ENCODE measurements at regions not wholly inside any gene's neighbourhood (a gene's known extent, or its start where the extent isn't known, plus 50 kb on each side); places are given as distances from the start of the nearest gene placed in this dataset.

DNA sequence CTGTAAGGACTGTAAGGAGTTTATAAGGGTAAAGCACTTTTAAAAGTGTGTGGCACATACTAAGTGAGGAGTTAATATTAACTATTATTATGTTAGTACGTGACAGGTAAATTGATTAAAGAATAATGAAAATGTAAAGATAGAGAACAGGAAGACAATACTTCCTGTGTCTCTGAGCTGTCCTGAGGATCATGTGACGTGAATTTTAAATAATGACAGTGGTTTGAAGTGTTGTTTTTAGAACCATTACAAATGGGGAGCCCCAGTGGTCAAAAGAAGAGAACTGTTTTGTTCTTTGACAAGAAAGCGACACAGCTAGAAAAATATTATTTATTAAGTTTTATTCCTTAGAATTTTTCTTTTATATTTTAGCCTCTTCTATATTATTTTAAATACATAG, 241.2 kb upstream of the STARD13 start:
- Histone ChIP-seq H2AFZ (ENCODE audit: low read depth, low read length) (no peak overlapping the region), H3K27me3 (ENCODE audit: insufficient read depth, low read length) (no peaks in the 10 kb centered on the region), H3K9me3 (ENCODE audit: low read length) (no peaks in the 10 kb centered on the region), H3K4me3 (ENCODE audit: low read length) (no peak overlapping the region), H3K4me1 (ENCODE audit: insufficient read depth, low read length) (no peaks in the 10 kb centered on the region), H3K36me3 (ENCODE audit: insufficient read depth, low read length) (no peaks in the 10 kb centered on the region)

DNA sequence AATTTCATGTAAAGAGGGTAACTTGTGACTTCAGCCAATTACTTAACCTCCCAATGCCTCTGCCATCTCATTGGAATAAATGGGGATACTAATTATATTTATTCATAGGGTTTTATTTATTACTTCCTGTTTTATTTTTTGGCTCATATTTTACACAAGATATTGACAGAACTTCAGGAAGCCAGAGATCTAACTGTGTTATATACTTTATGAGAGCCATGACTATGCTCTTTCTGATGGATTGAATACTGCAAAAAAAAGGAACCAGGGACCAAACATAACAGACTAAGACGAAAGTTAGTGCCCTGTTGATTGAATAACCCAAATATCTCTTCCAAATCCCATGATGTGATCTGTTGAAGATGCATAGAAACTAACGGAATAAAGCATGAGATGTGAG, 243.3 kb upstream of the STARD13 start:
- no peak overlapping the region for H3K4me3 ChIP-seq (ENCODE audit: low read length)
- H2AFZ ChIP-seq (ENCODE audit: low read depth, low read length), result no peak overlapping the region
- no peaks in the 10 kb centered on the region for H3K27me3 ChIP-seq (ENCODE audit: insufficient read depth, low read length)
- H3K9me3 ChIP-seq (ENCODE audit: low read length), result no peaks in the 10 kb centered on the region
- no peaks in the 10 kb centered on the region for H3K4me1 ChIP-seq (ENCODE audit: insufficient read depth, low read length)
- H3K36me3 ChIP-seq (ENCODE audit: insufficient read depth, low read length), result no peaks in the 10 kb centered on the region

DNA sequence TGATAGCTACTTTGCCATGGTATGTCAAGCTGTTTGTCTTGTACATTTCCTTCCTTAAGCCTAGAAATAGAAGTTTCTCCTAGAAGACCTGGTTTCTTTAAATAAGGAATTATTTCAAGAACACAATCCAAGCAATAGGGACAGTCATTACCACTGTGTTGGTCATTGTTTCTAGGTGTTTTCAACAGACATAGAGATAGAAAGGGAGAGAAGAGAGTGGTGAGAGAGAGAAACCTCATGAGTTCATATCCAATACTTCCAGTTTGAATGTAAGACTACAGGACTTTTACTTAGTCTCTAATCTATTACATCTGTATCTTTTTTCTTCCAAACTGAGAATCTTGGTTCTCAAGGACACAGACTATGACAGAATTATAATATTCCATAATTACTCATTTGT, 245.9 kb upstream of the STARD13 start:
- Histone ChIP-seq H3K4me3 (ENCODE audit: low read length) (no peak overlapping the region), H3K4me1 (ENCODE audit: insufficient read depth, low read length) (no peaks in the 10 kb centered on the region), H2AFZ (ENCODE audit: low read depth, low read length) (no peak overlapping the region), H3K36me3 (ENCODE audit: insufficient read depth, low read length) (no peaks in the 10 kb centered on the region), H3K27me3 (ENCODE audit: insufficient read depth, low read length) (no peaks in the 10 kb centered on the region), H3K9me3 (ENCODE audit: low read length) (no peaks in the 10 kb centered on the region)

DNA sequence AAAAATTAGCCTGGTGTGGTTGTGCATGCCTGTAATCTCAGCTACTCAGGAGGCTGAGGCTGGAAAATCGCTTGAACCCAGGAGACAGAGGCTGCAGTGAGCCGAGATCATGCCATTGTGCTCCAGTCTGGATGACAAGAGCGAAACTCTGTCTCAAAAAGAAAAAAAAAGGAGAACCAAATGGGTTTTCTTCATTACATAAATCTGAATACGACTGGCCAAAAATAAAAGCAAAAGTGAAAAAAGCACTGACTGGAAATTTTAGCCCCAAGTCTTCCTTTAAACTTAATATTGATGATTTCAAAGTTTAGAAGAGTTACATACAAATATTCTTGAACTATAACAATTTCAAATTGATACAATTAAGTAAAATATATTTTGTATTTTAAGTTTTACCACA, 249.5 kb upstream of the STARD13 start:
- Histone ChIP-seq H2AFZ (ENCODE audit: low read depth, low read length) (no peak overlapping the region), H3K4me1 (ENCODE audit: insufficient read depth, low read length) (no peaks in the 10 kb centered on the region), H3K27me3 (ENCODE audit: insufficient read depth, low read length) (no peaks in the 10 kb centered on the region), H3K9me3 (ENCODE audit: low read length) (no peaks in the 10 kb centered on the region), H3K36me3 (ENCODE audit: insufficient read depth, low read length) (no peaks in the 10 kb centered on the region), H3K4me3 (ENCODE audit: low read length) (no peak overlapping the region)

DNA sequence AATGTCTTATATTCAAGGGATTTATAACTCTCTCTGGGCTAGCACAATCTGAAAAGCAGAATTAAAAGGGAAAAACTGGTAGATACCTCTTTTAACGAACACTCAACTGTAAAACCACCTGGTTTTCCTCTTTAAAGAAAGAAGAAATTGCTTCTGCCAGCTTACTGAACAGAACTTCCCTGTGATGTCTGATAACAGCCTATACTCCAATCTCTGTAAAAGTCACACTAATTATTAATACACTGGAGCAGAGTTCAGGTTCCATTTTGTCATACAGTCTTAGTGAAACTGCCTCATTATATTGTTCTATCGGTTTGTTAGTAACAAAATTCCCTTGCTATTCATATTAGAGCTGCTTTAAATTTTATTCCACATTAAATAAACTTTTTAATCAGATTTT, 251.0 kb upstream of the STARD13 start:
- no peaks in the 10 kb centered on the region for H3K9me3 ChIP-seq (ENCODE audit: low read length)
- H3K36me3 ChIP-seq (ENCODE audit: insufficient read depth, low read length), result no peaks in the 10 kb centered on the region
- no peak overlapping the region for H2AFZ ChIP-seq (ENCODE audit: low read depth, low read length)
- no peaks in the 10 kb centered on the region for H3K27me3 ChIP-seq (ENCODE audit: insufficient read depth, low read length)
- H3K4me1 ChIP-seq (ENCODE audit: insufficient read depth, low read length), result peaks cover 3% of the 10 kb centered on the region
- no peak overlapping the region for H3K4me3 ChIP-seq (ENCODE audit: low read length)

DNA sequence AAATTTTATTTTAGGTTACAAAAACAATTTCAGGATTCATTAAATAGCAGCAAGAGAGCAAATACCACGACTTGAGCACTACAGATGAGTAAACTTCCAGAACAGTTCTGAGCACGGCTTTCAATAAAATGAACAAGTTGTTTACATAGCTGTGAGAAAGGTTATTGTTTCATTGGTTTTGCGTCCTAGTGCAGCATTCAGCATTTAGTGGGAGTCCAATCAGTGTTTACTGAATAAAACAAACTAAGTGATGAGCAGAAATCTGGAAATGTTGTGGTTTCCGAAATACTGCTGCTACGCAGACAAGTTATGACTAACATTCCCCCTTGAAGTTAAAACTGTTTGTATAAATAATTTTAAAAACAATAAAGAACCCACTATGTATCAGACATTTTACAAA, 251.5 kb upstream of the STARD13 start:
- no peaks in the 10 kb centered on the region for H3K9me3 ChIP-seq (ENCODE audit: low read length)
- no peak overlapping the region for H3K4me3 ChIP-seq (ENCODE audit: low read length)
- no peak overlapping the region for H2AFZ ChIP-seq (ENCODE audit: low read depth, low read length)
- H3K36me3 ChIP-seq (ENCODE audit: insufficient read depth, low read length), result no peaks in the 10 kb centered on the region
- H3K4me1 ChIP-seq (ENCODE audit: insufficient read depth, low read length), result peaks cover 5% of the 10 kb centered on the region
- no peaks in the 10 kb centered on the region for H3K27me3 ChIP-seq (ENCODE audit: insufficient read depth, low read length)

DNA sequence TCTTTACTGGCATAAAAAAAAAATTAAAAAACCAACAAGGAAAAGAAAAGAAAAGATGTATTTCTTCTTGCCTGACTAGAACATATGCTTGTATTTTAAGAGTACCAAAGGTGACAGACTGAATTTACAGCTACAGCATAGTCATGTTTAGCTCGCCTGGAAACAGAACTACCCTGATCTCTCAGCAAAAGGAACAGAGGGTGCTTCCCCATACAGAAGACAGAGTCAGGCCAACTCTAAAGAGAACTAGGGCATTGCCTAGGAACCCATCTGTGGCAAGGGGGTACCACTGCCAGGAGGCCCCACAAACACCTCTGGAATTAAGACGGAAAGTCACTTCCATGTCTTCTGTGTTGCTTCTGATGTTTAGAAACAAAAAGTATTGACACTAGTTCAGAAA, 252.1 kb upstream of the STARD13 start:
- no peaks in the 10 kb centered on the region for H3K36me3 ChIP-seq (ENCODE audit: insufficient read depth, low read length)
- no peak overlapping the region for H2AFZ ChIP-seq (ENCODE audit: low read depth, low read length)
- H3K27me3 ChIP-seq (ENCODE audit: insufficient read depth, low read length), result no peaks in the 10 kb centered on the region
- peaks cover 5% of the 10 kb centered on the region for H3K4me1 ChIP-seq (ENCODE audit: insufficient read depth, low read length)
- H3K4me3 ChIP-seq (ENCODE audit: low read length), result no peak overlapping the region
- H3K9me3 ChIP-seq (ENCODE audit: low read length), result no peaks in the 10 kb centered on the region

DNA sequence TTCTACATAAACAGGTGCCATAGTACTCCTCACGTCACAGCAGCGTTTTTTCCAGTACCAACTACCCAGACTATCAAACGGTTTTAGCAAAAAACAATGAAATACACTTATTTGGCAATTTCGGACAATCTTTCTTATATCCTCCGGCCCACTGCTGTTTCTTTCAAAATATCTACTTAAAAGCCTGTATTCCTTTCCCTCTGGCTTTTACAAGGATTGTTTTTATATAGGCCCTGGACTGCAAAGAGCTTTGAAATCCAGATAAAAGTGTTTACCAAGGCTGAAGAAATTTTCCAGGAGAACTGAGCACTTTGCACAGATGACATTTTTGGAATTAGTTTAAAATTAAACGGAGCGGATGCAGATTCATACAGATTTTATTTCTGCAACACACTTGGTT, 255.9 kb upstream of the STARD13 start:
- Histone ChIP-seq H3K36me3 (ENCODE audit: insufficient read depth, low read length) (no peaks in the 10 kb centered on the region), H3K9me3 (ENCODE audit: low read length) (no peaks in the 10 kb centered on the region), H3K4me1 (ENCODE audit: insufficient read depth, low read length) (peaks cover 14% of the 10 kb centered on the region), H3K27me3 (ENCODE audit: insufficient read depth, low read length) (no peaks in the 10 kb centered on the region), H2AFZ (ENCODE audit: low read depth, low read length) (no peak overlapping the region), H3K4me3 (ENCODE audit: low read length) (peak overlapping the region; percentile 95)

DNA sequence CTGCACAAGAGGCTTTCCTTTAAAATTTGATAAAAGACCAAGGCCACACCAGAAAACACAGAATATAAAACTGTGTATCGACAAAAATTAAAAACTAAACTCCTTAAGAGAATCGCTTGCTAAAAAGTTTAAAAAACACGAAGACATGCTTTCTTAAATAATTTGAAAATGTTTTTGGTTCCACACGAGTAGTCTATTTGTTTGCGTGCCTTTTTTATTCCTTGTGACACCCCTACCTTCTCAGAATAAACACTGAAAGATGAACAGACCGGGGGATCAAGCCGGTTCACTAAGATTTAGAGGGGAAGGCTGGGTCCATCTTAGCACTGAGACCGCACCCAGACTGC, 256.4 kb upstream of the STARD13 start:
- Histone ChIP-seq H3K36me3 (ENCODE audit: insufficient read depth, low read length) (no peaks in the 10 kb centered on the region), H3K9me3 (ENCODE audit: low read length) (no peaks in the 10 kb centered on the region), H3K4me1 (ENCODE audit: insufficient read depth, low read length) (peaks cover 14% of the 10 kb centered on the region), H3K27me3 (ENCODE audit: insufficient read depth, low read length) (no peaks in the 10 kb centered on the region), H3K4me3 (ENCODE audit: low read length) (peak overlapping the region; percentile 95), H2AFZ (ENCODE audit: low read depth, low read length) (peak overlapping the region; percentile 88)

DNA sequence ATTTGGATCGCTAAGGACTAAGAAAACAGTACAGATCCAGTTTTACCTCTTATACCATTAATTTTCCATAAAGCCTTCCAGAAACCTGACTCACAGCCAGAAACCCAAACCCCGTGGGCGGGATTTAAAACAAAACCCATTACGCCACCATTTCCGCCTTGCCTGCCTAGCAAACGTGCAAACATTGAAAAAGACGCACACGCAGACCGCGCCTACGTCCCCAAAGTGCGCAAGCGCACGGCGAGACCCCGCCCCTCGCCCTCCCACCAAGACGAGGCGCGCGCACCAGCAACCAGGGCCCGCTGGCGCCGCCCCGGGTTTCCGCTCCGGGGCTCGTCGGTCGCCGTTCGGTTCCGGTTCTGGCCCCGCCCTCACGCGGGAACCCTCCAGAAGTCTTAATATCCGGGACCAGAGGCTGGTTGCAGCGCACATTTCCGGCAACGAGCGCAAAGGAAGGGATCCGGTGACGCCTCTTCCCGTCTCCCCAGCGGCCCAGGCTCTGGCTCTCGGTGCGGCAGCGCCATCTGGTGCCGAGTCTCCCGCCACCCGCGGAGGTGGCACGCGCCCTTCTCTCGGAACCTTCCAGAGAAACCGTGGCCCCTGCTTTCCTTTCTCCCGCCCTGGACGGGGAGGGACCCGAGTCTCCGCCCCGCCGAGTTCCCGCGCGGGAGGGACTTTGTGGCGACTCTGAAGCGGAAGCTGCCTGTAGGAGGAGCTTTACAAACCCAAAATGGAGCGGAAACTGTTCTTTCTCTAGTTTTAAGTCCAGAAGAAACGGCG, 256.9 kb upstream of the STARD13 start:
- H3K4me1 ChIP-seq (ENCODE audit: insufficient read depth, low read length), result peaks cover 14% of the 10 kb centered on the region
- no peaks in the 10 kb centered on the region for H3K36me3 ChIP-seq (ENCODE audit: insufficient read depth, low read length)
- H3K4me3 ChIP-seq (ENCODE audit: low read length), result peak overlapping the region; percentile 95
- peak overlapping the region; percentile 98 for H2AFZ ChIP-seq (ENCODE audit: low read depth, low read length)
- H3K9me3 ChIP-seq (ENCODE audit: low read length), result no peaks in the 10 kb centered on the region
- no peaks in the 10 kb centered on the region for H3K27me3 ChIP-seq (ENCODE audit: insufficient read depth, low read length)

DNA sequence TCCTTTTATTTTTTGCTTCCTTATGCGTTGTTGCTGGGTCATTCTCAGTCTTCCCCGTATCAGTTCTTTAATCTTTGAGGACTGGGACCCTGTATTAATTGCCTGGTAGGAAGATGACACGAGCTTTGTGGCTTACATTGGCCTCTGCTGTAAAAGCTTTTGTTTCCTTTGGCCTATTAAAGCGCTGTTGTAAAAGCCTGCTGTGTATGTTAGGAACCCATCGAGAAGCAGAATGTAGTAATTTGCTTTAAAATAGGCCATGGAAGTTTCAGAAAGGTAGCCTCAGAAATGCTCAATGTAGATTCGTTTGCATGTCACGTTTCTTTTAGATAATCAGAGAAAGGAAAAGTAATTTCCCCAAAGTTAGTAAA, 257.5 kb upstream of the STARD13 start:
- Histone ChIP-seq H3K27me3 (ENCODE audit: insufficient read depth, low read length) (no peaks in the 10 kb centered on the region), H3K4me3 (ENCODE audit: low read length) (peak overlapping the region; percentile 95), H2AFZ (ENCODE audit: low read depth, low read length) (peak overlapping the region; percentile 98), H3K9me3 (ENCODE audit: low read length) (no peaks in the 10 kb centered on the region), H3K36me3 (ENCODE audit: insufficient read depth, low read length) (no peaks in the 10 kb centered on the region), H3K4me1 (ENCODE audit: insufficient read depth, low read length) (peaks cover 14% of the 10 kb centered on the region)

DNA sequence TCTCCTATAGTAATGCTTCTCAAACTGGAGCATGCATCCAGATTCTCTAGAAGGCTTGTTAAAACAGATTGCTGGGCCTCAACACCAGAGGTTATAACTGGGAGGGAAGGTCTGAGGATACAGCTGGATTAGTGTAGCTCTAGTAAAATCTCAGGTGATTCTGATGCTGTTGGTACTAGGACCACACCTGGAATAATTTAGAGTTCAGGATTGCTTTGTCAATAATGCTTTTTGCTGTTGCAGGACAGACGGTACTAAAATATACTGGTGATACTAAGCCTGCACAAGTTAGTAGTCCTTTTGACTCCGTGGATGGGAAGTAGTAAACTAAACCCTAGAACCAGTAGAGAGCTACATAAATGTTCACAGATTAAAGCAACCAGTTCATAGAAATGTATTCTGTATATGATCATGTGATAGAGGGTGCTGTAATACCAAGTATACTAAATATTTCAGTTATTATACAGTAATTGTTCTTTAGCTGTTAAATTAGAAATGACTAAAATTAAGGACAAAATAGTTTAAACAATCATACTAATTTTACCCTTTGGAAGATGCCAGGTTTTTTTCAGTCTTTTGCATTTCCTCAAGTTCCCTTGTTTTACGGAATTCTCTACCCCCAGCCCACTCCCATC, 258.2 kb upstream of the STARD13 start:
- peak overlapping the region; percentile 98 for H2AFZ ChIP-seq (ENCODE audit: low read depth, low read length)
- peak overlapping the region; percentile 95 for H3K4me3 ChIP-seq (ENCODE audit: low read length)
- no peaks in the 10 kb centered on the region for H3K36me3 ChIP-seq (ENCODE audit: insufficient read depth, low read length)
- H3K4me1 ChIP-seq (ENCODE audit: insufficient read depth, low read length), result peaks cover 14% of the 10 kb centered on the region
- no peaks in the 10 kb centered on the region for H3K9me3 ChIP-seq (ENCODE audit: low read length)
- H3K27me3 ChIP-seq (ENCODE audit: insufficient read depth, low read length), result no peaks in the 10 kb centered on the region

DNA sequence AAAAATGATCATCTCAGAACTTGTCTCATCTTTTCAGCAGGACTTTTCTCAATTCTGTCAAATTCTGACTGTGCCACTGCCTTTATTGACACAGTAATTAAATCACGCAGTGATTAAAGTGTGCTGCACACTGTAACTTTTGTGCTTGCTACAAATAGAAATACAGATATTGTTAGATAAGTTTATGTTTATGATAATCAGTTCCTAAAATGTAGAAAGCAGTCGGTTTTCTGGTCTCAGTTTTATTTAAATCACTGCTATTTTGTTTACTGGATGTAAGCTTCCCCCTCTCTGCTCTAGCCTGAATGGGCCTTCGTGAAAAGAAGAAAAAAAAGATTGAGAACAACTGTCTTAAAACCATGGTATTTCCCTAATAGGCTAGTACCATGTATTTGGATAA, 258.8 kb upstream of the STARD13 start:
- Histone ChIP-seq H3K4me1 (ENCODE audit: insufficient read depth, low read length) (peaks cover 14% of the 10 kb centered on the region), H3K9me3 (ENCODE audit: low read length) (no peaks in the 10 kb centered on the region), H3K27me3 (ENCODE audit: insufficient read depth, low read length) (no peaks in the 10 kb centered on the region), H3K36me3 (ENCODE audit: insufficient read depth, low read length) (no peaks in the 10 kb centered on the region), H3K4me3 (ENCODE audit: low read length) (no peak overlapping the region), H2AFZ (ENCODE audit: low read depth, low read length) (no peak overlapping the region)

DNA sequence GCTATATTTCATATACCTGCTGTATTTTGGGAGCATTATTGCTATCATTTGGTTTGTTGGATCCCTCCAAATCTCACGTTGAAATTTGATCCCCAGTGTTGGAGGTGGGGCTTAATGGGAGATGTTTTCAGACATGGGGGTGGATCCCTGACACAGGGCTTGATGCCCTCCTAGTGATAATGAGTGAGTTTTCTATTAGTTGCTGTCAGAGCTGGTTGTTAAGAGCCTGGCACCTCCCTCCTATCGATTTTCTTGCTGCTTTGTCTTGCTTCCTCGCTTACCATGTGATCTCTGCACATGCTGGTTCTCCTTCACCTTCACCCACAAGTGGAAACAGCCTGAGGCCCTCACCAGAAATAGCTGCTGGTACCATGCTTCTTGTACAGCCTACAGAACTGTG, 259.9 kb upstream of the STARD13 start:
- Histone ChIP-seq H2AFZ (ENCODE audit: low read depth, low read length) (no peak overlapping the region), H3K27me3 (ENCODE audit: insufficient read depth, low read length) (no peaks in the 10 kb centered on the region), H3K36me3 (ENCODE audit: insufficient read depth, low read length) (no peaks in the 10 kb centered on the region), H3K4me3 (ENCODE audit: low read length) (no peak overlapping the region), H3K9me3 (ENCODE audit: low read length) (no peaks in the 10 kb centered on the region), H3K4me1 (ENCODE audit: insufficient read depth, low read length) (peaks cover 14% of the 10 kb centered on the region)

All from neuron (in vitro differentiated cells).